ENCODE measurements at regions not wholly inside any gene's neighbourhood (a gene's known extent, or its start where the extent isn't known, plus 50 kb on each side); places are given as distances from the start of the nearest gene placed in this dataset.

DNA sequence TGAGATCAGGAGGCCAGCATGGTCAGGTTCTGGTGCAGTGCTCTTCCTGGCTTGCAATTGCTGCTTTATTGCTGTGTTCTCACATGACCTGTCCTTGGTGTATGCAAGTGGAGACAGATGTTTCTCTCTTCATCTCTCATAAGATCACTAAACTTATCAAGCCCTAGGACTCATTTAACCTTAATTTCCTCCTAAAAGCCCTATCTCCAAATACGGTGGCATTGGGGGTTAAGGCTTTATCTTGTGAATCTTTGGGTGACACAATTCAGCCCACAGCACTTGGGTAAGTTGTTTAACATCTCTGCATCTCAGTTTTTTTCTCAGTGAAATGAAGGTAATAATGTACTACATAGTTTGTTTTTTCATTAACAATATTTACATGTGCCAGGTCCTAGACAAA, 152.4 kb downstream of the RWDD3 start:
- no peak overlapping the region for H3K4me3 ChIP-seq
- no peak for DNase-seq
- TF ChIP-seq POLR2A (IDR thresholded peaks at IDR 0.05) = no peak
- TF ChIP-seq, protein P1, sequence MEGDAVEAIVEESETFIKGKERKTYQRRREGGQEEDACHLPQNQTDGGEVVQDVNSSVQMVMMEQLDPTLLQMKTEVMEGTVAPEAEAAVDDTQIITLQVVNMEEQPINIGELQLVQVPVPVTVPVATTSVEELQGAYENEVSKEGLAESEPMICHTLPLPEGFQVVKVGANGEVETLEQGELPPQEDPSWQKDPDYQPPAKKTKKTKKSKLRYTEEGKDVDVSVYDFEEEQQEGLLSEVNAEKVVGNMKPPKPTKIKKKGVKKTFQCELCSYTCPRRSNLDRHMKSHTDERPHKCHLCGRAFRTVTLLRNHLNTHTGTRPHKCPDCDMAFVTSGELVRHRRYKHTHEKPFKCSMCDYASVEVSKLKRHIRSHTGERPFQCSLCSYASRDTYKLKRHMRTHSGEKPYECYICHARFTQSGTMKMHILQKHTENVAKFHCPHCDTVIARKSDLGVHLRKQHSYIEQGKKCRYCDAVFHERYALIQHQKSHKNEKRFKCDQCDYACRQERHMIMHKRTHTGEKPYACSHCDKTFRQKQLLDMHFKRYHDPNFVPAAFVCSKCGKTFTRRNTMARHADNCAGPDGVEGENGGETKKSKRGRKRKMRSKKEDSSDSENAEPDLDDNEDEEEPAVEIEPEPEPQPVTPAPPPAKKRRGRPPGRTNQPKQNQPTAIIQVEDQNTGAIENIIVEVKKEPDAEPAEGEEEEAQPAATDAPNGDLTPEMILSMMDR (IDR thresholded peaks at IDR 0.05) = no peak
- no peaks in the 10 kb centered on the region for H3K36me3 ChIP-seq (replicated peaks in 1 of 2; ENCODE audit: insufficient read depth in 1 of 2, low read depth in 2 of 2)
- H3K27me3 ChIP-seq = no peaks in the 10 kb centered on the region
- intact Hi-C loops (cut with DNase I) = no loop called here
- no peaks in the 10 kb centered on the region for H3K4me1 ChIP-seq
- no peak overlapping the region for H3K27ac ChIP-seq
- no peak for ATAC-seq
- no peaks in the 10 kb centered on the region for H3K9me3 ChIP-seq
- WGBS, 2 donors = 71 to 81% methylated on average over 1 of the region's 1 CpG

DNA sequence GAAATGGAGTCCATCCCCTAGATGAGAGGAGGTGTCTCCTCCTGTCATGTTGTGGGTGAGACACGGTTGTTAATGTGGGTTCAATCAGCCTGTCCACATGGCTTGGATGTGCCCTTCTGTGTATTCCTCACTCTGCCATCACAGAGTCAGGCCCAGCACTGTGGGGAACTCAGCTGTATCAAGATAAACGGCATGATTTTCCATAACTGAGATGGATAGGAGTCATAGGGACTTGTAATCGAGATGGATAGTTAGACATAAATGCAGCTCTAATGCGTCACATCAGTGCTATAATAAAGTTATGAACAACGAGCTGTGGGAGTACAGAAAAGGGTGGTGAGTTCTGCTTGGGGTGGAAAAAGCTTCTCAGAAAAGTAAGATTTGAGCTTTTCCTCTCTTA, 152.9 kb downstream of the RWDD3 start:
- Histone ChIP-seq H3K4me3 (no peak overlapping the region), H3K4me1 (no peaks in the 10 kb centered on the region), H3K9me3 (no peaks in the 10 kb centered on the region), H3K27me3 (no peaks in the 10 kb centered on the region), H3K36me3 (replicated peaks in 1 of 2; ENCODE audit: insufficient read depth in 1 of 2, low read depth in 2 of 2) (no peaks in the 10 kb centered on the region), H3K27ac (no peak overlapping the region)
- ATAC-seq (no peak), DNase-seq (no peak)
- TF ChIP-seq, protein P1 (IDR thresholded peaks at IDR 0.05) = no peak
- TF ChIP-seq POLR2A (IDR thresholded peaks at IDR 0.05) = no peak
- WGBS, 2 donors = 65 to 70% methylated on average over 5 of the region's 5 CpGs
- intact Hi-C loops (cut with DNase I) = no loop called here

- intact Hi-C loops (cut with DNase I) = no loop called here
- TF ChIP-seq, protein P1 (IDR thresholded peaks at IDR 0.05) = no peak
- no peak for TF ChIP-seq POLR2A (IDR thresholded peaks at IDR 0.05)
- H3K4me3 ChIP-seq = no peak overlapping the region
- WGBS, 2 donors = 44 to 45% methylated on average over 3 of the region's 3 CpGs
- H3K4me1 ChIP-seq = no peaks in the 10 kb centered on the region
- no peaks in the 10 kb centered on the region for H3K27me3 ChIP-seq
- ATAC-seq (no peak), DNase-seq (no peak)
- H3K27ac ChIP-seq = no peak overlapping the region
- no peaks in the 10 kb centered on the region for H3K9me3 ChIP-seq
- no peaks in the 10 kb centered on the region for H3K36me3 ChIP-seq (replicated peaks in 1 of 2; ENCODE audit: insufficient read depth in 1 of 2, low read depth in 2 of 2)
Observed at GRCh38 chr1:95388031-95388430, 154.0 kb downstream of the RWDD3 start.

DNA sequence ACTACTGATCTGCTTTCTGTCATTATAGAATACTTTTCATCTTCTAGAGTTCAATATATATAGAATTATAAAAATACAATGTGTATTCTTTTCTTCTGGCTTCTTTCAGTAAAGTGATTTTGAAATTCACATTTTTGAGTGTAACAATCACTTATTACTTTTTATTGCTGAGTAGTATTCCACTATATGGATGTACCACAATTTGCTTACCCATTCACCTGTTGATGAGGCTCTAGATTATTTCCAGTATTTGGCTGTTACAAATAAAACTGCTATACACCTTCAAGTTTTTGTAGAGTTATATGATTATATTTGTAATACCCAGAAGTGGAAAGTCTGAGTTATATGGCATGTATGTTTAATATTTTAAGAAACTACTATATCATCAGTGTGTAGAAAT, 159.4 kb downstream of the RWDD3 start:
- Histone ChIP-seq H3K27me3 (no peaks in the 10 kb centered on the region), H3K9me3 (no peaks in the 10 kb centered on the region), H3K4me3 (no peak overlapping the region), H3K27ac (no peak overlapping the region), H3K4me1 (no peaks in the 10 kb centered on the region), H3K36me3 (replicated peaks in 1 of 2; ENCODE audit: insufficient read depth in 1 of 2, low read depth in 2 of 2) (no peaks in the 10 kb centered on the region)
- no peak for TF ChIP-seq POLR2A (IDR thresholded peaks at IDR 0.05)
- TF ChIP-seq, protein P1 (IDR thresholded peaks at IDR 0.05) = no peak
- DNase-seq = no peak
- ATAC-seq = no peak
- intact Hi-C loops (cut with DNase I) = no loop called here

- Histone ChIP-seq H3K36me3 (replicated peaks in 1 of 2; ENCODE audit: insufficient read depth in 1 of 2, low read depth in 2 of 2) (no peaks in the 10 kb centered on the region), H3K4me1 (no peaks in the 10 kb centered on the region), H3K9me3 (no peaks in the 10 kb centered on the region), H3K4me3 (no peak overlapping the region), H3K27me3 (no peaks in the 10 kb centered on the region), H3K27ac (no peak overlapping the region)
- DNase-seq (no peak), ATAC-seq (no peak)
- TF ChIP-seq POLR2A (IDR thresholded peaks at IDR 0.05) = no peak
- TF ChIP-seq, protein P1 (IDR thresholded peaks at IDR 0.05) = no peak
- intact Hi-C loops (cut with DNase I) = no loop called here
- 69 to 74% methylated on average over 3 of the region's 3 CpGs for WGBS, 2 donors
Observed at GRCh38 chr1:95396557-95396956, 162.5 kb downstream of the RWDD3 start.
